HUES6 (cell line): ENCODE measurements at regions not wholly inside any gene's neighbourhood (a gene's known extent, or its start where the extent isn't known, plus 50 kb on each side); places are given as distances from the start of the nearest gene placed in this dataset.

Experiments
- H3K27ac ChIP-seq: 2 replicates; pipeline ENCODE4 v1.7.0; 2013; ENCODE audit warnings: low read depth, mild to moderate bottlenecking, low read length, inconsistent platforms
- H3K27me3 ChIP-seq: 2 replicates; pipeline ENCODE4 v1.6.1; 2013; ENCODE audit warnings: low read length; ENCODE audit not compliant: control insufficient read depth, insufficient read depth
- H3K36me3 ChIP-seq: 2 replicates; pipeline ENCODE4 v1.6.1; 2013; ENCODE audit warnings: low read length; ENCODE audit not compliant: control insufficient read depth, insufficient read depth
- H3K4me1 ChIP-seq: 2 replicates; pipeline ENCODE4 v1.6.1; 2013; ENCODE audit warnings: low read length; ENCODE audit not compliant: control insufficient read depth, insufficient read depth
- H3K4me3 ChIP-seq: 2 replicates; pipeline ENCODE4 v1.5.1; 2013; ENCODE audit warnings: low read depth, low read length
- H3K9ac ChIP-seq: one replicate; pipeline ENCODE4 v1.6.1; 2013; ENCODE audit warnings: mild to moderate bottlenecking, low read length
- H3K9me3 ChIP-seq: 2 replicates; pipeline ENCODE4 v1.6.1; 2013; ENCODE audit warnings: low read depth, low read length; ENCODE audit not compliant: control insufficient read depth, insufficient read depth

DNA sequence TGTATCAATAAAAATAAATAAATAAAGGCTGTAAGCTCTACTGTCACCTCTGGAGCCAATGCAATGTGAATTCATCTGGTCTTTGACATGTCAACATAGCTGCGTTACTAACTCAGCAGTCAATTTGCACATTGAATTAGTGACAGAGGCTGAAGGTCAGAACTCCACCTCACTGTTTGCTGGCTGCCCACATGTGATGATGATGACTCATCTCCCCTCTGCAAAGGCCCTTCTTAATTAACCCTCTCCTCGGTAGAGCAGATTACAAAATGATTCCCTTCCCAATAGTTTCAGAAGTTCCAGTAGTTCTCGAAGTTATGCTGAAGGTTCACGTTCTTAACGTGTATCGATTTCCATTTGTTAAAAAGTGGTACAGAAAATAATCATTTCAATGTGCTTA, 1626.0 kb upstream of the TENM3 start:
- Histone ChIP-seq H3K4me1 (peaks cover 9% of the 10 kb centered on the region), H3K9ac (no peak overlapping the region), H3K4me3 (no peak overlapping the region), H3K27me3 (no peaks in the 10 kb centered on the region), H3K9me3 (no peaks in the 10 kb centered on the region), H3K27ac (no peak overlapping the region), H3K36me3 (no peaks in the 10 kb centered on the region)

DNA sequence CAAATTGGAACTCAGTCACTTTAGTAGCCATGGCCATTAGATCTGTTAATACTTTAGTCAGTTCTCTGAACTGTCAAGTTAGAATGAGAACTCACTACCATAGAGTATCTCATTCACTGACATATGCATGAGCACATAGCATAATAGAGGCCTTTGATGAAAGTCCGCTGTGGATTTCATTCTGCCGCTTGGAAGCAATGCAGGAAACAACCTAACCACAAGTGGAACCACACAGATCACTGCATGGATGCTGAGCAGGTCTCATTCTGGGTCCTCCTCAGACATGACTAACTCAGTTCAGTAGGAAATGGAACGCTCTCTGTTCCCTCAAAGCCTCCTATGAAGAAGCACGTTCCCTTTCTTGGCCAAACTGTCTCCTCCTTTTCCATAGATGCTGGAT, 1624.8 kb upstream of the TENM3 start:
- Histone ChIP-seq H3K27ac (no peak overlapping the region), H3K27me3 (no peaks in the 10 kb centered on the region), H3K9me3 (no peaks in the 10 kb centered on the region), H3K9ac (no peak overlapping the region), H3K36me3 (no peaks in the 10 kb centered on the region), H3K4me3 (no peak overlapping the region), H3K4me1 (peaks cover 9% of the 10 kb centered on the region)

DNA sequence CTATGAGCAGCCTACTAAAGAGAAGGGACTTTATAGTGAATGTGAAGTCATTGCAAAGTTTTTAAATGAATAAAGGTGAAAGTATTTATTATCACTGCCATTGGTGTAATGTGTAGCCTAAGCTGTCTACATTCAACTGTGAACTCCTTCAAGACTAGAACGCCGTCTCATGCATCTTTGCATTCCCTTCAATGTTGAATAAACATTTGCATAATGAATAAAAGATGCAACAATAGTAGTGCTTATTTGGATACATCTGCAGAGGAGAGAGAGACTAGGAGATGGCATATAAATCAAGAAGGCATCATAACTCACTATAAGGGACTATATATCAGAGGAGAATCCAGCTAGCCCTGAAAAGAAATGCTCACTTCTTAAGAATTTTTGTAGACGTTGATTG, 1623.8 kb upstream of the TENM3 start:
- H3K27me3 ChIP-seq = no peaks in the 10 kb centered on the region
- no peaks in the 10 kb centered on the region for H3K36me3 ChIP-seq
- H3K9me3 ChIP-seq = no peaks in the 10 kb centered on the region
- no peak overlapping the region for H3K9ac ChIP-seq
- no peak overlapping the region for H3K4me3 ChIP-seq
- no peak overlapping the region for H3K27ac ChIP-seq
- peaks cover 9% of the 10 kb centered on the region for H3K4me1 ChIP-seq

DNA sequence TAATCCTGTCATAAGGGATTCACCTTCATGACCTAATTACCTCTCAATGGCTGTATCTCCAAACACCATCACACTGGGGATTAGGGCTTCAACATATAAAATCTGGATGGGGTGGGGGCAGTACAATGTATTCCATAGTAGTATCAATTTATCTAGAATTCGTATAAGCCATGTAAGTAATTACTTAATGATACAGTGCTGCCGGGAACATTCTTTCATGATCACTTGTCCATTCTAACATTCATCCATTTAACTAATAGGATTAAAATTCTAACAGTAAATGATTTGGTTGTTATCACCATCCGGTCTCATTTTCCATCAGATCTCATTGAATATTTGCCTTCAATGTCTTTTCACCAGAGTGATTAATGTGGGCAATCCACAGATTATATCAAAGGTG, 1620.9 kb upstream of the TENM3 start:
- Histone ChIP-seq H3K9ac (no peak overlapping the region), H3K27me3 (no peaks in the 10 kb centered on the region), H3K27ac (no peak overlapping the region), H3K4me1 (peaks cover 4% of the 10 kb centered on the region), H3K36me3 (no peaks in the 10 kb centered on the region), H3K4me3 (no peak overlapping the region), H3K9me3 (no peaks in the 10 kb centered on the region)

DNA sequence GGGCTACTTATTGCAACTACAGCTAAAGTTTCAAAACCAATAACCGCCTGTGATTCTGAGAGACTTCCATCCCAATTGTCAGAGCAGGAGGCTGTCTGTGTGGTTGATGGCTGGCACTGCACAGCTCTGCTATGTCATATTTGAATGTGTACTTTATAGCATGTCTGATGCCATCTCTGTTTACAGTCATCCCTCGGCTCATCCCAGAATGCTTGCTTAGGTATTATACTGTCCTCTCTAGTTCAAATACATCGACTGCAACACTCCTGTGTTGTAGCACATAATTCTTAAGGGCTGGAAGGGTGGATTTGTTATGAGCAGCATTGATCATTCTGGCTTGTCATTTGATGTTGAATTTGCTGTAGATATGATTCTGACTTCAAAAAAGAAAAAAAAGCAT, 1617.5 kb upstream of the TENM3 start:
- H3K9me3 ChIP-seq = no peaks in the 10 kb centered on the region
- no peak overlapping the region for H3K27ac ChIP-seq
- no peak overlapping the region for H3K9ac ChIP-seq
- no peaks in the 10 kb centered on the region; the same call in 1 of the 2 replicates for H3K4me1 ChIP-seq
- H3K27me3 ChIP-seq = no peaks in the 10 kb centered on the region
- H3K4me3 ChIP-seq = no peak overlapping the region
- no peaks in the 10 kb centered on the region for H3K36me3 ChIP-seq

GRCh38 chr4:180630012-180630665, 1613.1 kb upstream of the TENM3 start:
- H3K9me3 ChIP-seq = no peaks in the 10 kb centered on the region
- H3K4me3 ChIP-seq = no peak overlapping the region
- H3K4me1 ChIP-seq = 0 out of 2 replicates have a peak, but pooled peaks cover under 1% of the 10 kb centered on the region
- H3K36me3 ChIP-seq = no peaks in the 10 kb centered on the region
- no peak overlapping the region for H3K27ac ChIP-seq
- H3K27me3 ChIP-seq = no peaks in the 10 kb centered on the region
- H3K9ac ChIP-seq = no peak overlapping the region

DNA sequence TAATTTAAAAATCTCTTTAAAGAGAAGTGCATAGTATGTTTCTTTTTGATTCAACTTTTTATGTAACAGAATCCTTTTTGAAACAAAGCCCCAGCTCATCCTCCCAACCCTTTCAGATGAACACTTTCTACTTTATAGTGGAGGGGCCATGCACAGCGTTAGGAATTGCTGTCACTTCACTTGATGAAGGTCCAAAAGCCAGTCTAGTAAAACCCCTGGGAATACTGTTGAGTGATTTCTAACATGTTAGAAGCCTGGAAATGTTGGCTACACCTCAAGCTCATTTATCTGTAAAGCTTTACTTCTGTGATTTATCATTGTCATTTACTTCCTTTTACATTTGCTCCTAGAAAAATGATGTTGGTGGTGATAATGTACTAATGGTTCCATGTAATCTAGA, 1608.9 kb upstream of the TENM3 start:
- Histone ChIP-seq H3K36me3 (no peaks in the 10 kb centered on the region), H3K4me1 (peaks cover 6% of the 10 kb centered on the region; the same call in 1 of the 2 replicates), H3K27ac (no peak overlapping the region), H3K9me3 (no peaks in the 10 kb centered on the region), H3K27me3 (no peaks in the 10 kb centered on the region), H3K9ac (no peak overlapping the region), H3K4me3 (no peak overlapping the region)

DNA sequence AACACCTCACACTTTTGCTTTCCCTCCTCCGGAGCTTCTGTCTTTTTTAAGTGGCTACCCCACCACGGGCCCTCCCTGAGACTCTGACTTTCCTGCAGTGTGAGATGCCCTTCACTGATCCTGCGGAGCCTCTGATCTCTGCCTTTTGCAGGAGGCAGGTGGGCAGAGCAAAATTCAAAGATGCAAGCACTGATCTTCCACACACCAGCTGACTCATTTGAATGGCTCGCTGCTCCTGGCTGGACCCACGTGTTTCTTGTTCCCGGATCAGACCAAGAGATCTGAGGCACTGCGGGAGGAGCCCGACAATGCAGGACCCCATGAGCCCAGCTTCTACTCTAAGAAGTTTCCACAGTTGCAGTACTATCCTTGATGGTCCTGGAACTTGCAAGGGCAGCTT, 1607.9 kb upstream of the TENM3 start:
- no peak overlapping the region for H3K4me3 ChIP-seq
- H3K27ac ChIP-seq = no peak overlapping the region
- peaks cover 14% of the 10 kb centered on the region for H3K4me1 ChIP-seq
- no peaks in the 10 kb centered on the region for H3K27me3 ChIP-seq
- H3K36me3 ChIP-seq = no peaks in the 10 kb centered on the region
- no peaks in the 10 kb centered on the region for H3K9me3 ChIP-seq
- H3K9ac ChIP-seq = no peak overlapping the region

GRCh38 chr4:180636696-180637404, 1606.4 kb upstream of the TENM3 start:
- Histone ChIP-seq H3K36me3 (no peaks in the 10 kb centered on the region), H3K9me3 (no peaks in the 10 kb centered on the region), H3K4me1 (peaks cover 16% of the 10 kb centered on the region), H3K27me3 (no peaks in the 10 kb centered on the region), H3K27ac (no peak overlapping the region), H3K4me3 (no peak overlapping the region), H3K9ac (no peak overlapping the region)

DNA sequence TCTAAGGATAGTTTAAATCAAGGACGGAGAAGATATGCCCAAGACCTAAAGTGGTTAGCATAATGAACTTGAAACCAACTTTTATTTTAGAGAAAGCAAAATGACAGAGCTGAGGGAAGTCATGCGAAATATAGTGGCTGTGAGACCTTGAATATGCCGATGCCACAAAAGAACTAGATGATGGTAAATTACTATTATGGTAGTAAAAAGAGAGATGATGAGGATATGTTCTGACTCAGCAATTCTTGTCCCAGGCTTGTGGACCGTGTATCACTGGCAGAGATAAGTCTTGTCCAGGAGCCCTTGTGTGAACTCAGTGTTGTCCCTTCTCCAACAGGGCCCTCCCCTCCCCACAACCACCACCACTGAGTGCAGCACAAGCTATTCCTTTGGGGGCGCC, 1605.6 kb upstream of the TENM3 start:
- Histone ChIP-seq H3K27ac (no peak overlapping the region), H3K4me3 (no peak overlapping the region), H3K9ac (no peak overlapping the region), H3K4me1 (peaks cover 16% of the 10 kb centered on the region), H3K9me3 (no peaks in the 10 kb centered on the region), H3K36me3 (no peaks in the 10 kb centered on the region), H3K27me3 (no peaks in the 10 kb centered on the region)

GRCh38 chr4:180640193-180640592, 1603.0 kb upstream of the TENM3 start:
- Histone ChIP-seq H3K9ac (no peak overlapping the region), H3K27ac (peak overlapping the region; percentile 7; the same call in 1 of the 2 replicates), H3K27me3 (no peaks in the 10 kb centered on the region), H3K36me3 (no peaks in the 10 kb centered on the region), H3K4me1 (peaks cover 16% of the 10 kb centered on the region), H3K4me3 (no peak overlapping the region), H3K9me3 (no peaks in the 10 kb centered on the region)
